ENCODE measurements at regions not wholly inside any gene's neighbourhood (a gene's known extent, or its start where the extent isn't known, plus 50 kb on each side); places are given as distances from the start of the nearest gene placed in this dataset.
"Not testable (repeated sequence)": the region's sequence is repeated elsewhere in the genome, so short reads cannot be mapped to it uniquely, and the experiment has no call there.

DNA sequence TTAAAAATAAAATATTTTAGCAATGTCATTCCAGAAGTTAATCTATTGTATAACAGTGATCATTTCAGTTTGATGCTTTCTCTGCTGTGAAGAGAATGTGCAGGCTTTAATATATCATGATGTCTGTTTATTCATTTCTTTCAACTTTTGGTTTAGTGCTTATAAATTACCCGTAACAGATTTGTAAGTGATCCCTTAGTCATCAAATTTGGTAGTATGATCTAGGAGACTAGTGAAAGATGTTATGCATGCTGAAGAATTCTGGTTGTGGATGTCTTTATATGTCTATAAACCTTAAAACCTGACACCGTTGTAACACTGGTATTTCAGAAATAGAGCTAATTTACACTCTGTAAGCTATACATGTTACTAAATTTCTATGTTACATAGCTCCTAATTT lies 260.4 kb downstream of the CPS1 start:
- no peaks in the 10 kb centered on the region for H3K27me3 ChIP-seq (ENCODE audit: low read depth)
- DNase-seq (ENCODE audit: low spot score in 2 of 2): no peak
- H3K36me3 ChIP-seq (replicated peaks): no peaks in the 10 kb centered on the region
- no peaks in the 10 kb centered on the region for H3K4me1 ChIP-seq
- in situ Hi-C loops (cut with MboI; ENCODE audit: low sequenced_read_pairs): no loop called here
- H3K4me3 ChIP-seq: no peak overlapping the region
- no peaks in the 10 kb centered on the region for H3K9me3 ChIP-seq

DNA sequence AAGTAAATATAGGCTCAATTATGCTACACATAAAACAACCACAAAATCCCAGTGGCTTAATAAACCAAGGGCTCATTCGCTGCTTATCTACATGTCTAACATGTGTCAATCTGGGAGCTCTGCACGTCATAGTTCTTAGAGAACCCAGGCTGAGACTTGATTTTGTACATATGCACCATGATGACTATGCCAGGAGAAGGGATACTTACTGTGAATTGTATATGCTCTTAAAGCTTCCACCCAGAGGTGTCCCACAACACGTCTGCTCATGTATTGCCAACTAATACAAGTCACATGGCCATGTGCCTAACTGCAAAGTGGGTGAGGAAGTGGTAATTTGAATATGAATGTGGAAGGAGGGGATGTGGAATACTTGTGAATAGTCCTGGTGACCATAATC lies 262.1 kb downstream of the CPS1 start:
- H3K4me3 ChIP-seq: no peak overlapping the region
- DNase-seq (ENCODE audit: low spot score in 2 of 2): no peak
- no peaks in the 10 kb centered on the region for H3K9me3 ChIP-seq
- H3K27me3 ChIP-seq (ENCODE audit: low read depth): no peaks in the 10 kb centered on the region
- H3K4me1 ChIP-seq: no peaks in the 10 kb centered on the region
- in situ Hi-C loops (cut with MboI; ENCODE audit: low sequenced_read_pairs): no loop called here
- no peaks in the 10 kb centered on the region for H3K36me3 ChIP-seq (replicated peaks)

DNA sequence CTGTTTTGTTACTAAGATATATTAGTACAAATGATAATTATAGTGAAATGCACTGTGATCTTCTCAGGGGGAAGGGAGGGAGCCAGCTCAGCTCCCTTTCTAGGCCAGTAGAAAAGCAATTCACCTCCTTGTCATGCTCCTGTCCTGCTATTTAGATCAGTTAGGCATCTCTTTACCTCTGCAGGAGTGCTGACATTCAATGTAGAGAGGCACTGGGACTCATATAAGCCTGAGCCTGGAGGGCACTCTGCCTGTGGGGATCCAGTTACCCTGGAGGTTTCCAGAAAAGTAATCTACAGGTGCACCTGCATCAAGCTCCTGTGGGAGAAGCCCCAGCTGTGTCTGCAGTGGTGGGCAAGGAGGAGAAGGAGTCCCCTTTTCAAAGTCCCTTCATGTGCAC lies 277.0 kb downstream of the CPS1 start:
- in situ Hi-C loops (cut with MboI; ENCODE audit: low sequenced_read_pairs): no loop called here
- H3K4me3 ChIP-seq: no peak overlapping the region
- no peak for DNase-seq (ENCODE audit: low spot score in 2 of 2)
- H3K36me3 ChIP-seq (replicated peaks): no peaks in the 10 kb centered on the region
- H3K9me3 ChIP-seq: no peaks in the 10 kb centered on the region
- no peaks in the 10 kb centered on the region for H3K27me3 ChIP-seq (ENCODE audit: low read depth)
- no peaks in the 10 kb centered on the region for H3K4me1 ChIP-seq

DNA sequence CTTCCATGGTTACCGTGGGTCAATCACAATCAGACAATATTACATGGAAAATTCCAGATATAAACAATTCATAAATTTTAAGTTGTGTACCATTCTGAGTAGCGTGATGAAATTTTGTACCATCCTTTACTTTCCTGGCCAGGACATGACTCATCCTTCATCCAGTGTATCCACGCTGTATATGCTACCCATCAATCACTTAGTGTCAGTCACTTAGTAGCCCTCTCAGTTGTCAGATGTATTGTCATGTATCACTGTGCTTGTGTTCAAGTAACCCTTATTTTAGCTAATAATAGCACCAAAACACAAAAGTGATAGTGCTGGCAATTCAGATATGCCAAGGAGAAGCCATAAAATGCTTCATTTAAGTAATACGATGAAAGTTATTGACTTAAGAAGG lies 282.6 kb downstream of the CPS1 start:
- H3K9me3 ChIP-seq: no peaks in the 10 kb centered on the region
- no peaks in the 10 kb centered on the region; the same call in 1 of the 2 replicates for H3K4me1 ChIP-seq
- no peak for DNase-seq (ENCODE audit: low spot score in 2 of 2)
- H3K27me3 ChIP-seq (ENCODE audit: low read depth): no peaks in the 10 kb centered on the region
- in situ Hi-C loops (cut with MboI; ENCODE audit: low sequenced_read_pairs): no loop called here
- no peak overlapping the region for H3K4me3 ChIP-seq
- H3K36me3 ChIP-seq (replicated peaks): no peaks in the 10 kb centered on the region

DNA sequence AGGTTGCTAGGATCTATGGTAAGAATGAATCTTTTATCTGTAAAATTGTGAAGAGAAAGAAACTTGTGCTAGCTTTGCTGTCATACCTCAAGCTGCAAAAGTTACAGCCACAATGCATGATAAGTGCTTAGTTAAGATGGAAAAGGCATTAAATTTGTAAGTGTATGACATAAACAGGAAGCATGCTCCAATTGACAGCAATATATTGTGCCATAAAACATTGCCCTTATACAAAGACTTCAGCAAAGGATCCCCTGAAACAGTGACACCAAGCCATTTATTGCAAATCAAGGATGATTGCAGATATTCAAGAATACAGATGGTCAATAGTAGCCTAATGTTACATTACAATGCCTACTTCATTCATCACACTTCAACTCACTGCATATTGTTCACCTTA lies 283.1 kb downstream of the CPS1 start:
- H3K36me3 ChIP-seq (replicated peaks): no peaks in the 10 kb centered on the region
- no peaks in the 10 kb centered on the region; the same call in 1 of the 2 replicates for H3K4me1 ChIP-seq
- in situ Hi-C loops (cut with MboI; ENCODE audit: low sequenced_read_pairs): no loop called here

DNA sequence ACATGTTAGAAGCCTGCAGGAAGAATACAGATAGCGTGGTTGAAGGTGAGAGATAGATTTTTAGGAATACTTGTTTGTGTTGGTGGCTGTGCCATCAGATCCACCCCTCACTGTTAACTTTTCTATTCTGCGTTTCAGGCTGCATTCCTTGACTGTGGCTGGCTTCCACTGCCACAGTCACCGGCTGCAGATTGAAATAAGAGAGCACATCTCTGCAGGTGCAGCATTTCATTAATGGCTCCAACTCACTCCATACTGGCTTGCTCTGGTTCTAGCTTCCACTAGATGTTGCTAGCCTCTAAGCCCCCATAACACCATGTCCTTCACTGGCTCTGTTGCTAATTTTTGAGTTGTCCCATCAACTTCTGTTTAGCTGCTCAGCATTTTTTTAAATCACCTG lies 286.5 kb downstream of the CPS1 start:
- DNase-seq (ENCODE audit: low spot score in 2 of 2): peak in 1 of 2 experiments; percentile 10
- Histone ChIP-seq H3K9me3 (no peaks in the 10 kb centered on the region), H3K36me3 (replicated peaks) (no peaks in the 10 kb centered on the region), H3K27me3 (ENCODE audit: low read depth) (no peaks in the 10 kb centered on the region), H3K4me1 (no peaks in the 10 kb centered on the region; the same call in 1 of the 2 replicates), H3K4me3 (no peak overlapping the region)
- in situ Hi-C loops (cut with MboI; ENCODE audit: low sequenced_read_pairs): no loop called here

More for the DNA sequence above, 283.1 kb downstream of the CPS1 start:
- H3K4me3 ChIP-seq: no peak overlapping the region
- H3K9me3 ChIP-seq: no peaks in the 10 kb centered on the region
- no peak for DNase-seq (ENCODE audit: low spot score in 2 of 2)
- H3K27me3 ChIP-seq (ENCODE audit: low read depth): no peaks in the 10 kb centered on the region

DNA sequence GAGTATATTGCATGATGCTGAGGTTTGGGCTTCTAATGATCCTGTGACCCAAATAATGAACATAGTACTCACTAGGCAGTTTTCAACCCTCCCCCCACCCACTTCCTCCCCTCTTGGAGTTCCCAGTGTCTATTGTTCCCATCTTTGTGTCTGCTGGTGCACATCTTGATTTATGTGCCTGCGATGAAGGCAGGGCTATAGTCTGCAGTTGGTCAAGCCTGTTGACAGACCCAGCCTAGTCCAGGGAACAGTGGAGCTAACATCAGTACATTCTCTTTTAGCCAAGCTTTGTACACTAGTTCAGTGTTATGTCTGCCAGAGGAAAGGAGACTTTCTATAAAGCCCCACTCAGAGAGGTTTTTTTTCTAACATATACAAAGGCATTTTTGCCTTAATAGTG lies 287.6 kb downstream of the CPS1 start:
- Histone ChIP-seq H3K9me3 (no peaks in the 10 kb centered on the region), H3K36me3 (replicated peaks) (no peaks in the 10 kb centered on the region), H3K4me3 (no peak overlapping the region), H3K4me1 (no peaks in the 10 kb centered on the region; the same call in 1 of the 2 replicates), H3K27me3 (ENCODE audit: low read depth) (no peaks in the 10 kb centered on the region)
- DNase-seq (ENCODE audit: low spot score in 2 of 2): no peak
- in situ Hi-C loops (cut with MboI; ENCODE audit: low sequenced_read_pairs): no loop called here

DNA sequence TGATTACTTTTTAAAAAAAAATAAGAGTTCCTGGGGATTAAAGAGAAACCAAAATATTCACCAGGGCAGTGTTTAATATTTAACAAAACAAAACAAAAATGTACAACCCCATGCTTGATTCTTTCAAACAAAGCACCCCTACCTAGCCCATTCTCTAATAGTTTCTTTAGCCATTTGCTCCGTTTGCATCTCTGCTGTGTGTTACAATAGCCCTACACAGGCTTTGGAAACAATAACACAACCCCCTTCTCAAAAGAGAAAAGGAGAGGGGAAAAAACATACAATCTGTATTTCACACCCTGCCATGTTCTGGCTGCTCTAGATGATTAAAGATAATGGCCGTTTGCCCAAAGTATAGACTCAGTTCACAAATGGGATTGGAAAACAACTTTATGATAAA lies 302.9 kb downstream of the CPS1 start:
- no peaks in the 10 kb centered on the region for H3K27me3 ChIP-seq (ENCODE audit: low read depth)
- in situ Hi-C loops (cut with MboI; ENCODE audit: low sequenced_read_pairs): no loop called here
- no peaks in the 10 kb centered on the region for H3K36me3 ChIP-seq (replicated peaks)
- H3K4me3 ChIP-seq: no peak overlapping the region
- DNase-seq (ENCODE audit: low spot score in 2 of 2): no peak
- H3K9me3 ChIP-seq: no peaks in the 10 kb centered on the region
- peaks cover 15% of the 10 kb centered on the region for H3K4me1 ChIP-seq

DNA sequence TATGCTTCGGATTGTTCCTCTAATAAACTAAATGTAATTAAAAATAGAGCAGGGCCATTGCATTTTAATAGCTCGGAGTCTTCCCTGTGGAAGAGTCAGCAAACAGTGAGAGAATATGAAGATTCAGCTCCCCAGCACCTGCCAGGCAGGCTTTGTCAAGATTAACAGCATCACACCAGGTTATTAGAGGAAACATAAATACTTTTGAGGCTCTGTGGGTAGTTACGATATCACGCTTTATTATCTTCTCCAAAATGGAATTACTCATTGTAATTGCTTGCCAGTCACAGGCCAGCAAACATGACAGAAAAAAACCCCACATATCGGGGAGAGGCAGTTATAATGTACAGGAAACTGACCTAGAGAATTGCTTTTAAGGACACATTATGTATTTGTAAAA lies 303.9 kb downstream of the CPS1 start:
- DNase-seq (ENCODE audit: low spot score in 2 of 2): no peak
- no peaks in the 10 kb centered on the region for H3K27me3 ChIP-seq (ENCODE audit: low read depth)
- in situ Hi-C loops (cut with MboI; ENCODE audit: low sequenced_read_pairs): no loop called here
- peaks cover 15% of the 10 kb centered on the region for H3K4me1 ChIP-seq
- H3K36me3 ChIP-seq (replicated peaks): no peaks in the 10 kb centered on the region
- no peaks in the 10 kb centered on the region for H3K9me3 ChIP-seq
- H3K4me3 ChIP-seq: no peak overlapping the region

DNA sequence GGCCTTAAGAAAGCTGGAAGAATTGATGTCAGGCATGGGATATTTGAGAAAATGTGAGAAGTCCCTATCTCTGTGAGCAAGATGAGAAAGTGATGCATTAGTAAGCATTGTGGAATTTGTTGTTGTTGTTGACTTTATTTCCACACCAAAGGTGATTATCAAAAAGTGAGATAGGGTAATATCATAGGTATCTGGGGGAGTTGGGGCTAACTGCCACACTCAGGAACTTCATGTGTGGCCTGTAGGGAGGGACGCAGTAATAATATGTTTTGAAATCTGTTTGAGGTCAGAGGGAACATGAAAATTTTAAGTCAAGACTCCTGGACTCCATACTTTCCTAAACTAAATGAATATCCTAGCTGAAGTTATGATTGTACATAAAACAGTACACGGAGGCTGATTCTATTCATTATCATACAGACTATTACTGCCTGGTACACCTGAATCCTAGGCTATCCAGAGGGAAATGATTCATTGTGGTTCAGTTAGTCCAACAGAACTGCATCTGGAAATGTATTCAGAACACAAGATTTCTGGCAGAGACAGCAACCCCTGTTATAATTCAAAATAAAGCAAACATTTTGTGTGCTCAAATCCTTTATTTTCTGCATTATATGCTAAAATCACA lies 304.8 kb downstream of the CPS1 start:
- Histone ChIP-seq H3K27me3 (ENCODE audit: low read depth) (no peaks in the 10 kb centered on the region), H3K4me1 (peaks cover 15% of the 10 kb centered on the region), H3K9me3 (no peaks in the 10 kb centered on the region), H3K4me3 (no peak overlapping the region), H3K36me3 (replicated peaks) (no peaks in the 10 kb centered on the region)
- DNase-seq (ENCODE audit: low spot score in 2 of 2): no peak
- in situ Hi-C loops (cut with MboI; ENCODE audit: low sequenced_read_pairs): no loop called here

DNA sequence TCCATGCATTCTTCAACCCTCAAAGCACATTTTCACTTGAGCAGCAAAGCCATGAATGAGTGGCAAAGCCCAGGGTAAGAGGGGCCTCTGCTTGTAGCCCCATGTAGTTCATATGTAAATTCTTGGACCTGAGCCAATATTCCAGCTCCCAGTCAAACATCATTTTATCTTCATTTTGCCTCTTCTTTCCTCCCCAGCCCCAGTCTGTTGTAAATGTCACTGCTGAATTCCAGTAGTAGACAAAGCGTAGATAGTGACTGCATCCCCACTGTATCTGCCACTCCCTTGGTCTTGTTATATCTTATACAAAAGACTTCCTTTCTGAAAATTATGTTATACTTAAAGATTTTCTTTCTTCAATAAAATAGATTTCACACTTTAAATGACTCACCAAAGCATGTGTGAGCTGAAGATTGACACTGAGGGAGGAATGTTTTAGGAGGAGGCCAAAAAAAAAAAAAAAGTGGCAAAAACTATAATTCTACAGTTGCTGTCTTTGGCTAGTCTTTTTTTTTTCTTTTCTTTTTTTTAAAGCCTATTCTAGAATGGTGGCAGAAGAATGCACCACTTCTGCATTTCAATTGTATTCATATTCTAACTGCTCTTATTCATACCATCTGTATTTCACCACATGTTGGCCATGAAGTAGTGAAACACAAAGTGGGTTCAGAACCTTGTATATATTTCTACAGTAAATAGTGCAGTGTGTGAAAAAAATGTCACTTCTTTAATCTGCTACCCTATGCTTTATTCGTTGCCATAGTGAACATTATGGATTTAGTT lies 306.1 kb downstream of the CPS1 start:
- in situ Hi-C loops (cut with MboI; ENCODE audit: low sequenced_read_pairs): no loop called here
- H3K4me3 ChIP-seq: no peak overlapping the region

DNA sequence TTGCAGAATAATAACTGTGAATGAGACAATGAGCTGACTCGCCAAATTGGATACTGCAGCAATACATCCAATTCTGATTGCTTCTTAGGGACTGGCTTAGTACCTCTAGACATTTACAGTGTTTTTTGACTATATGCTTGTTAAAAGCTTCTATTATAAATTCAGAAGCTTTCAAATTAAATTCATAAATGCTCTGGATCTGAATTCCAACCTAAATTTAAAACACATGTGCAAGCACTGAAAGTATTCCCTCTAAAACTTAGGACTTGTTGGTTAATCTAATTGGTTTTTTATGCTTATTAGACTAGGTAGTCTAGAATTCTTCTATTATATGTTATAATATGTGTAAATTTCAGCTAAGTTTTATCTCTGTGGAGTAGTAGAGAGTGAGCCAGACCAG lies 306.9 kb downstream of the CPS1 start:
- Histone ChIP-seq H3K4me1 (peaks cover 15% of the 10 kb centered on the region), H3K4me3 (no peak overlapping the region), H3K27me3 (ENCODE audit: low read depth) (no peaks in the 10 kb centered on the region), H3K36me3 (replicated peaks) (no peaks in the 10 kb centered on the region), H3K9me3 (no peaks in the 10 kb centered on the region)
- in situ Hi-C loops (cut with MboI; ENCODE audit: low sequenced_read_pairs): no loop called here
- DNase-seq (ENCODE audit: low spot score in 2 of 2): no peak

More for the DNA sequence above, 306.1 kb downstream of the CPS1 start:
- Histone ChIP-seq H3K36me3 (replicated peaks) (no peaks in the 10 kb centered on the region), H3K9me3 (no peaks in the 10 kb centered on the region), H3K27me3 (ENCODE audit: low read depth) (no peaks in the 10 kb centered on the region), H3K4me1 (peaks cover 15% of the 10 kb centered on the region)
- peak; percentile 31 to 65 for DNase-seq (ENCODE audit: low spot score in 2 of 2)

DNA sequence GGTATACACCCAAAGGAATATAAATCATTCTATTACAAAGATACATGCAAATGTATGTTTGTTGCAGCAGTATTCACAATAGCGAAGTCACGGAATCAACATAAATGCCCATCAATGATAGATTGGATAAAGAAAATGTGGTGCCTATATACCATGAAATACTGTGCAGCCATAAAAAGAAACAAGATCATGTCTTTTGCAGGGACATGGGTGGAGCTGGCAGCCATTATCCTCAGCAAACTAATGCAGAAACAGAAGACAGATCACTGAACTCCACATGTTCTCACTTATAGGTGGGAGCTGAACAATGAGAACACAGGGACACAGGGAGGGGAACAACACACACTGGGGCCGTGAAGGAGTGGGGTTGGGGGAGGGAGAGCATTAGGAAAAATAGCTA lies 315.2 kb downstream of the CPS1 start:
- H3K4me1 ChIP-seq; H3K27me3 ChIP-seq (ENCODE audit: low read depth); in situ Hi-C loops (cut with MboI; ENCODE audit: low sequenced_read_pairs); DNase-seq (ENCODE audit: low spot score in 2 of 2); H3K9me3 ChIP-seq; H3K36me3 ChIP-seq (replicated peaks); H3K4me3 ChIP-seq: not testable (repeated sequence)

DNA sequence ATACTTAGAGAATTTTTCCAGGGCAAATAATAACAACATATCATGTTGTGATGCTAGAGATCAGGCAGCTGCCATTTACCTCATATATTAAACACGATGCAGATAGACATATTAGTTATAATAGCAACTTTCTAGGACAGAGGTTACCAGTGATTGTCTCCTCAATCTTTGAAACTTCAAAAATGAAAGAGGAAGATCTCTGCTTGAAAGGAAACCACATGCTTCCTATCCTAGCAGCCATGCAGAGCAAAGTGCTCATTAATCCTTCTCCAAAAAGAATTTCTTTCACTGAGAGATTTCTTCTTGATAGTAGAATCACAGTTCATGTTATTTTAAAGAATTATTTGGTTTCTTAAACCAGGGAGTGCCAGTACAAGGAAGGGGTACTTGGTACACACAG lies 317.2 kb downstream of the CPS1 start:
- Histone ChIP-seq H3K27me3 (ENCODE audit: low read depth) (no peaks in the 10 kb centered on the region), H3K4me1 (no peaks in the 10 kb centered on the region), H3K9me3 (no peaks in the 10 kb centered on the region), H3K4me3 (no peak overlapping the region), H3K36me3 (replicated peaks) (no peaks in the 10 kb centered on the region)
- in situ Hi-C loops (cut with MboI; ENCODE audit: low sequenced_read_pairs): no loop called here
- no peak for DNase-seq (ENCODE audit: low spot score in 2 of 2)

All from HAP-1 (cell line).